Pancreas (tissue), 10 donors: ENCODE measurements at regions not wholly inside any gene's neighbourhood (a gene's known extent, or its start where the extent isn't known, plus 50 kb on each side); places are given as distances from the start of the nearest gene placed in this dataset.
"Not testable (repeated sequence)": the region's sequence is repeated elsewhere in the genome, so short reads cannot be mapped to it uniquely, and the experiment has no call there.

Source experiments
- ATAC-seq, 4 donors: fragments of 200-7000 bp; cut with Tn5 transposase; one replicate each; pipeline versions ENCODE4 v1.8.0 to v1.9.1; 2020; ENCODE audit warnings: mild to moderate bottlenecking in 4 of 4, moderate library complexity in 4 of 4
- DNase-seq, 6 donors: peaks; one replicate each; pipeline ENCODE4 v3.0.0-alpha.2; 2020
- FAIRE-seq: peaks from 2 replicates; lab custom pipeline; 2012; peaks lifted over from hg19 to GRCh38; lab: Jason Lieb, UNC
- H3K27ac ChIP-seq, 4 donors: fragments of 200-600 bp; sonication (generic); 1 replicate in 3 of 4; 2 replicates in 1 of 4; pipeline versions ENCODE4 v1.5.0 to v1.8.0; 2020
- H3K27me3 ChIP-seq, 4 donors: fragments of 200-600 bp; one replicate each; pipeline ENCODE4 v1.8.0; 2021
- H3K36me3 ChIP-seq, 3 donors: fragments of 200-600 bp; sonication (generic) in 1 of 3; one replicate each; pipeline versions ENCODE4 v1.5.0 to v1.8.0; 2020 to 2021
- H3K4me1 ChIP-seq, 3 donors: fragments of 200-600 bp; one replicate each; pipeline ENCODE4 v1.8.0; 2021
- H3K4me3 ChIP-seq, 4 donors: fragments of 200-600 bp; sonication (generic) in 2 of 4; one replicate each; pipeline versions ENCODE4 v1.5.0 to v1.8.0; 2020 to 2021
- H3K9me3 ChIP-seq, 4 donors: fragments of 200-600 bp; one replicate each; pipeline ENCODE4 v1.8.0; 2021
- WGBS, 2 donors: extraction: QIAGEN DNeasy Blood & Tissue Kit; methylation state at CpG; one replicate each; pipeline ENCODE4 v1.1.7; 2013; 5-methylcytosine and 5-hydroxymethylcytosine counted together
- intact Hi-C, 3 donors: fragments of 100-400 bp; cut with DNase I; formaldehyde crosslinking; loops; one replicate each; pipeline versions ENCODE4 v1.11.1 to v1.14.2; 2022
- TF ChIP-seq, protein P1 (sequence below), 4 donors: fragments of 200-600 bp; sonication (generic) in 3 of 4; IDR thresholded peaks; one replicate each; pipeline versions ENCODE4 v1.5.0 to v1.8.0; 2021; ENCODE audit warnings: antibody characterized with exemption in 4 of 4
- donor health status: healthy with polysubstance abuse.
- donor health status: DM: no; HTN: no; CAD: no; lungs with moderate emphysema.
- donor health status: DM: no; HTN: no; CAD: no.
- donor health status: control.
- donor health status: control.
- donor health status: Bipolar disorder and iron deficiency.
- donor health status: DM: yes; HTN: yes; CAD: no.
- donor health status: DM: no; HTN: no; CAD: no.
- donor health status: DM: no; HTN: no; CAD: no.
- donor health status: DM: yes; HTN: yes; CAD: no.

DNA sequence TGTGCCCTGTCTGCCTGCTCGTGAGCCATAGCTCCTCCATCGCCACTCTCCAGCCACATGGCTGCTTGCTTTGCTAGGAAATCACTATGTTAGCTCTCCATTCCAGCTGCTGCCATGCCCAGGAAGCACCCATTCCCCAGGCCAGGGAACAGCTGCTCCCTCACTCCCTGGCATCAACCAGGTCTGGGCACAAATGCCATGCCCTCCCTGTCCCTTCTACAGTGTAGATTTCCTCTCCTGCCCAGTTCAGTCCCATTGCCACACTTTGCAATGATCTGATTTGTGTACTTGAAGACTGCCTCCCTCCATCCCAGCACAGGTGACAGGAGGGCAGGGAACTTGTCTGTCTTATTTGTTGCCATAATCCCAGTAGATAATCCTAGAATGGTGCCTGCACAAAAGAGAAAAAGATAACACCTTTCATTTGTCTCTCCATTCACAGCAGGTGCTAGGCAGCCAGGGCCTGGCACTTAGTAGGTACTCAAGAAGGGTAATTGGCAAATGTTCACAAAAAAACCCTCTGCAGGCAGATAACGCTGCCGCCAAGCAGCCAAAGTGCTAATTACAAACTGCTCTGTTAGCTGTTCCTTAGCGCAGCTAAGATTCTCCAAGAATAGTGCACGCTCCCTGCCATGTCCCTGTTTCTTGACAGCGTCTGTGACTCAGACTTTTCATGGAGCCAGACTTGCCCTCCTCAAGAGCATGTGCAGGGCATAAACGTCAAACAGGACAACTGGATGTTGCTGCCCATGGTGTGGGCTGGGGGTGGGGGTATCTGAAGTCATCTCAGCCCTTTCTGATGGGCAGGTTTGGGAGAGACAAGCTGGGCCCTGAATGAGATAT is 69.1 kb downstream of the ARL6IP4 start:
- intact Hi-C loops: no loop called here
- FAIRE-seq: no peak
- Histone ChIP-seq H3K36me3 (no peaks in the 10 kb centered on the region), H3K9me3 (no peaks in the 10 kb centered on the region), H3K27me3 (no peaks in the 10 kb centered on the region), H3K4me3 (no peak overlapping the region), H3K4me1 (no peaks in the 10 kb centered on the region), H3K27ac (no peak overlapping the region)
- peak in 1 of 6 donors; percentile 5 for DNase-seq
- whole genome bisulfite sequencing, 2 donors: 85 to 88% methylated on average over 8 of the region's 8 CpGs
- TF ChIP-seq, protein P1, sequence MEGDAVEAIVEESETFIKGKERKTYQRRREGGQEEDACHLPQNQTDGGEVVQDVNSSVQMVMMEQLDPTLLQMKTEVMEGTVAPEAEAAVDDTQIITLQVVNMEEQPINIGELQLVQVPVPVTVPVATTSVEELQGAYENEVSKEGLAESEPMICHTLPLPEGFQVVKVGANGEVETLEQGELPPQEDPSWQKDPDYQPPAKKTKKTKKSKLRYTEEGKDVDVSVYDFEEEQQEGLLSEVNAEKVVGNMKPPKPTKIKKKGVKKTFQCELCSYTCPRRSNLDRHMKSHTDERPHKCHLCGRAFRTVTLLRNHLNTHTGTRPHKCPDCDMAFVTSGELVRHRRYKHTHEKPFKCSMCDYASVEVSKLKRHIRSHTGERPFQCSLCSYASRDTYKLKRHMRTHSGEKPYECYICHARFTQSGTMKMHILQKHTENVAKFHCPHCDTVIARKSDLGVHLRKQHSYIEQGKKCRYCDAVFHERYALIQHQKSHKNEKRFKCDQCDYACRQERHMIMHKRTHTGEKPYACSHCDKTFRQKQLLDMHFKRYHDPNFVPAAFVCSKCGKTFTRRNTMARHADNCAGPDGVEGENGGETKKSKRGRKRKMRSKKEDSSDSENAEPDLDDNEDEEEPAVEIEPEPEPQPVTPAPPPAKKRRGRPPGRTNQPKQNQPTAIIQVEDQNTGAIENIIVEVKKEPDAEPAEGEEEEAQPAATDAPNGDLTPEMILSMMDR (IDR thresholded peaks at IDR 0.05): no peak
- ATAC-seq: peak in 1 of 4 donors; percentile 11

DNA sequence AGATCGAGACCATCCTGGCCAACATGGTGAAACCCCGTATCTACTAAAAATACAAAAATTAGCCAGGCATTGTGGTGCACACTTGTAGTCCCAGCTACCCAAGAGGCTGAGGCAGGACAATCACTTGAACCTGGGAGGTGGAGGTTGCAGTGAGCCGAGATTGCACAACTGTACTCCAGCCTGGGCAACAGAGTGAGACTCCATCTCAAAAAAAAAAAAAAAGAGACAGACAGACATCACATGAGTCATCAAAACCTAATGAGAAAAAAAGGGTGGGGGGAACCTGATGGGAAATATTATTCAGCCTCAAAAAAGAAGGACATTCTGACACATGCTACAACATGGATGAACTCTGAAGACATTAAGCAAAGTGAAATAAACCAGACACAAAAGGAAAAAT is 67.4 kb downstream of the ARL6IP4 start:
- H3K27me3 ChIP-seq, intact Hi-C loops, H3K4me1 ChIP-seq, ATAC-seq, H3K9me3 ChIP-seq, DNase-seq, H3K4me3 ChIP-seq, FAIRE-seq, H3K36me3 ChIP-seq, H3K27ac ChIP-seq: not testable (repeated sequence)
- 92 to 97% methylated on average over 3 of the region's 3 CpGs for WGBS, 2 donors

DNA sequence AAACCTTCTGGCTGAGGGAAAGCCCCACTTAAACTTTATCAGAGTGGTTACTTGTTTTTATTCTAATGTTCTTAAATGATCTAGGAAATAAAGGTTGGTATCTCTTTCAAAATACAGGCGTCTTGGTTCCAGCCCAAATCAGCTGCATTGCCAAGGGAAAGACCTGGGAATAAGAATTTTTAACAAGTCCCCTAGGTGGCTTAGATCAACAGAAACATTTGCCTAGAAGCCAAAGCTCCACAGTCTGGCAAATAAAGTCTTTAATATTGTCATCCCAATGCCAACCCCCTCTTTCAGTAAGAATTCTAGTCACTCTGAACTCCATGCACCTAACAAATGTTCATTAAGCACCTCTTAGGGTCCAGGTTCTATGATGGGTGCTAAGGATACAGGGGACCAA is 66.8 kb downstream of the ARL6IP4 start:
- Histone ChIP-seq H3K9me3 (no peaks in the 10 kb centered on the region), H3K36me3 (no peaks in the 10 kb centered on the region), H3K4me3 (no peak overlapping the region), H3K27me3 (no peaks in the 10 kb centered on the region), H3K4me1 (no peaks in the 10 kb centered on the region), H3K27ac (no peak overlapping the region)
- FAIRE-seq (no peak), ATAC-seq (no peak), DNase-seq (no peak)
- TF ChIP-seq, protein P1 (IDR thresholded peaks at IDR 0.05): no peak
- 43 to 48% methylated on average over 1 of the region's 1 CpG for WGBS, 2 donors
- intact Hi-C loops: no loop called here

DNA sequence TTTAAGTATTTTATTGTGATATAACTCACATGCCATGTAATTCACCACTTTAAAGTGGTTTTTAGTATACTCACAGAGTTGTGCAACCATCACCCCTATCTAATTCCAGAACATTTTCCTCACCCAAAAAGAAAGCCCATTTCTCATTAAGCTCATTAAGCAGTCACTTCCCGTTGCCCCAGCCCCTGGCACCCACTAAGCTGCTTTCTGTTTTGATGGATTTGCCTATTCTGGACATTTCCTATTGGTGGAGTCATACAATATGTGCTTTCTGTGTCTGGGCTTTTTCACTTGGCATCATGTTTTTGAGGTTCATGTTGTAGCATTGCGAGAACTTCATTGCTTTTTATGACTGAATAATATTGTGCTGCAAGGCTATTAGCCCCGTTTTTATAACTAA is 66.0 kb downstream of the ARL6IP4 start:
- 65 to 73% methylated on average over 3 of the region's 3 CpGs for WGBS, 2 donors
- H3K4me1 ChIP-seq: no peaks in the 10 kb centered on the region
- no peak overlapping the region for H3K27ac ChIP-seq

DNA sequence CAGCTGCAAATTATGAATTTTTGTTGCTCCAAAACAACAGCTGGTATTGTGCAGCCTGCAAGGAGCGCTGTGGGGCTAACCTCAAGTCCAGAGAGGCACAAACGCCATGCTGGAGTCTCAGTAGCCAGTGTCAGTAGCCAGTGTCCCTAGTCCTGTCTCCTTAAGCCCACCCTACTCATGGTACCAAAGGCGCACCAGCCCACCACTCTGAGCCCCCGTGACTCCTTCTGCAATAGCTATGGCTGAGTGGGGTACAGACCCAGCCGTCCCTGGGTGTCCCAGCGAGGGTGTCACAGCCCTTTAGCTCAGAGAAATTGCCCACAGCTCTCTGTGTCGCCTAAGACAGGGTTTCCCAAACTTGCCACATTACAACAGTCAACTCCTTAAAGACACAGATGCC is 65.2 kb downstream of the ARL6IP4 start:
- ATAC-seq (no peak), FAIRE-seq (no peak), DNase-seq (peak in 1 of 6 donors; percentile 12)
- no peak overlapping the region for H3K27ac ChIP-seq
- no peaks in the 10 kb centered on the region for H3K4me1 ChIP-seq
- TF ChIP-seq, protein P1 (IDR thresholded peaks at IDR 0.05): no peak
- WGBS, 2 donors: 82 to 89% methylated on average over 7 of the region's 7 CpGs
- no peaks in the 10 kb centered on the region for H3K9me3 ChIP-seq
- no peak overlapping the region for H3K4me3 ChIP-seq
- no peaks in the 10 kb centered on the region for H3K27me3 ChIP-seq
- H3K36me3 ChIP-seq: no peaks in the 10 kb centered on the region
- intact Hi-C loops: no loop called here

More for the DNA sequence above, 66.0 kb downstream of the ARL6IP4 start:
- no peak for FAIRE-seq
- H3K9me3 ChIP-seq: no peaks in the 10 kb centered on the region
- no peaks in the 10 kb centered on the region for H3K36me3 ChIP-seq
- ATAC-seq: no peak
- H3K27me3 ChIP-seq: no peaks in the 10 kb centered on the region
- no peak overlapping the region for H3K4me3 ChIP-seq
- no peak for DNase-seq
- TF ChIP-seq, protein P1 (IDR thresholded peaks at IDR 0.05): no peak
- intact Hi-C loops: no loop called here
